ENCODE measurements at regions not wholly inside any gene's neighbourhood (a gene's known extent, or its start where the extent isn't known, plus 50 kb on each side); places are given as distances from the start of the nearest gene placed in this dataset.

DNA sequence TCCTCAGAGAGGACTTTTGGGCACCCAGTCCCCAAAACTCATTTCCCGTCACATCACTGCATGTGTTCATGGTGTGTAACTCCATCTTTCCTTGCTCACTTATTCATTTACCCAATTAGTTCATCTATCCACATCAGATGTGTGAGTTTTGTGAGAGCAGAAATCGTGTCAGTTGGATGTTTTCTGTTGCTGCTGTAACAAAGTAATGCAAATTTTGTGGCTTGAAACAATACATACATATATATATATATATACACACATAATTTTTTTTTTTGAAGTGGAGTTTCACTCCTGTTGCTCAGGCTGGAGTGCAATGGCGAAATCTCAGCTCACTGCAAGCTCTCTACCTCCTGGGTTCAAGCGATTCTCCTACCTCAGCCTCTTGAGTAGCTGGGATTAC lies 70.5 kb upstream of the BOD1 start:
- Histone ChIP-seq H3K27me3 (ENCODE audit: low read depth, low read length) (no peaks in the 10 kb centered on the region), H3K9ac (ENCODE audit: low read length) (no peak overlapping the region), H3K79me2 (ENCODE audit: low read length) (no peaks in the 10 kb centered on the region), H4K20me1 (ENCODE audit: insufficient read depth, low read length) (no peaks in the 10 kb centered on the region), H2AFZ (ENCODE audit: low read depth, low read length) (no peak overlapping the region), H3K9me3 (ENCODE audit: insufficient read depth, low read length) (no peaks in the 10 kb centered on the region), H3K4me3 (ENCODE audit: low read length) (no peak overlapping the region), H3K36me3 (replicated peaks; ENCODE audit: low read depth, low read length) (peaks cover 3% of the 10 kb centered on the region), H3K4me1 (ENCODE audit: low read length) (peaks cover 37% of the 10 kb centered on the region), H3K27ac (ENCODE audit: low read length) (no peak overlapping the region), H3K4me2 (ENCODE audit: low read length) (no peak overlapping the region)
- TF ChIP-seq EZH2phosphoT487 (IDR thresholded peaks at IDR 0.05; ENCODE audit: low read depth) (no peak), CTCF (IDR thresholded peaks at IDR 0.05; ENCODE audit: low read depth, low read length) (no peak)

GRCh38 chr5:173688703-173689102 lies 72.3 kb upstream of the BOD1 start:
- H3K4me3 ChIP-seq (ENCODE audit: low read length) = peak overlapping the region; percentile 43
- H3K79me2 ChIP-seq (ENCODE audit: low read length) = no peaks in the 10 kb centered on the region
- peak overlapping the region; percentile 53; the same call in 1 of the 2 replicates for H3K9ac ChIP-seq (ENCODE audit: low read length)
- H3K36me3 ChIP-seq (replicated peaks; ENCODE audit: low read depth, low read length) = no peaks in the 10 kb centered on the region
- 0 out of 2 replicates have a peak overlapping the region, but pooled peaks have one; percentile 43 for H3K27ac ChIP-seq (ENCODE audit: low read length)
- H3K4me1 ChIP-seq (ENCODE audit: low read length) = peaks cover 30% of the 10 kb centered on the region
- TF ChIP-seq EZH2phosphoT487 (IDR thresholded peaks at IDR 0.05; ENCODE audit: low read depth) (no peak), CTCF (IDR thresholded peaks at IDR 0.05; ENCODE audit: low read depth, low read length) (no peak)
- peak overlapping the region; percentile 75 for H3K4me2 ChIP-seq (ENCODE audit: low read length)
- H4K20me1 ChIP-seq (ENCODE audit: insufficient read depth, low read length) = no peaks in the 10 kb centered on the region
- H2AFZ ChIP-seq (ENCODE audit: low read depth, low read length) = peak overlapping the region; percentile 58; the same call in 1 of the 2 replicates
- H3K27me3 ChIP-seq (ENCODE audit: low read depth, low read length) = no peaks in the 10 kb centered on the region
- H3K9me3 ChIP-seq (ENCODE audit: insufficient read depth, low read length) = no peaks in the 10 kb centered on the region

GRCh38 chr5:173689171-173689736 lies 72.8 kb upstream of the BOD1 start:
- Histone ChIP-seq H3K36me3 (replicated peaks; ENCODE audit: low read depth, low read length) (no peaks in the 10 kb centered on the region), H3K4me3 (ENCODE audit: low read length) (peak overlapping the region; percentile 43), H3K4me2 (ENCODE audit: low read length) (peak overlapping the region; percentile 75), H3K27me3 (ENCODE audit: low read depth, low read length) (no peaks in the 10 kb centered on the region), H3K4me1 (ENCODE audit: low read length) (peaks cover 30% of the 10 kb centered on the region), H3K79me2 (ENCODE audit: low read length) (no peaks in the 10 kb centered on the region), H4K20me1 (ENCODE audit: insufficient read depth, low read length) (no peaks in the 10 kb centered on the region), H3K9ac (ENCODE audit: low read length) (peak overlapping the region; percentile 53), H3K9me3 (ENCODE audit: insufficient read depth, low read length) (no peaks in the 10 kb centered on the region), H2AFZ (ENCODE audit: low read depth, low read length) (peak overlapping the region; percentile 58; the same call in 1 of the 2 replicates), H3K27ac (ENCODE audit: low read length) (peak overlapping the region; percentile 43)
- TF ChIP-seq CTCF (IDR thresholded peaks at IDR 0.05; ENCODE audit: low read depth, low read length) (no peak), EZH2phosphoT487 (IDR thresholded peaks at IDR 0.05; ENCODE audit: low read depth) (no peak)

GRCh38 chr5:173689737-173690360 lies 73.4 kb upstream of the BOD1 start:
- no peak for TF ChIP-seq EZH2phosphoT487 (IDR thresholded peaks at IDR 0.05; ENCODE audit: low read depth)
- peak; percentile 9; the same call in 1 of the 2 replicates for TF ChIP-seq CTCF (IDR thresholded peaks at IDR 0.05; ENCODE audit: low read depth, low read length)
- H3K27ac ChIP-seq (ENCODE audit: low read length) = peak overlapping the region; percentile 43
- peak overlapping the region; percentile 75 for H3K4me2 ChIP-seq (ENCODE audit: low read length)

More at GRCh38 chr5:173689737-173690360, 73.4 kb upstream of the BOD1 start:
- H4K20me1 ChIP-seq (ENCODE audit: insufficient read depth, low read length) = no peaks in the 10 kb centered on the region
- peak overlapping the region; percentile 58 for H2AFZ ChIP-seq (ENCODE audit: low read depth, low read length)
- H3K36me3 ChIP-seq (replicated peaks; ENCODE audit: low read depth, low read length) = no peaks in the 10 kb centered on the region
- peaks cover 30% of the 10 kb centered on the region for H3K4me1 ChIP-seq (ENCODE audit: low read length)
- no peaks in the 10 kb centered on the region for H3K9me3 ChIP-seq (ENCODE audit: insufficient read depth, low read length)
- no peaks in the 10 kb centered on the region for H3K79me2 ChIP-seq (ENCODE audit: low read length)
- H3K9ac ChIP-seq (ENCODE audit: low read length) = peak overlapping the region; percentile 53
- peak overlapping the region; percentile 43 for H3K4me3 ChIP-seq (ENCODE audit: low read length)
- no peaks in the 10 kb centered on the region for H3K27me3 ChIP-seq (ENCODE audit: low read depth, low read length)
